Mucosa of descending colon (tissue), 3 donors: ENCODE measurements at regions not wholly inside any gene's neighbourhood (a gene's known extent, or its start where the extent isn't known, plus 50 kb on each side); places are given as distances from the start of the nearest gene placed in this dataset.
"Not testable (repeated sequence)": the region's sequence is repeated elsewhere in the genome, so short reads cannot be mapped to it uniquely, and the experiment has no call there.

Experiments
- ATAC-seq: fragments of 200-7000 bp; cut with Tn5 transposase; one replicate; pipeline ENCODE4 v1.9.1; 2020; ENCODE audit warnings: mild to moderate bottlenecking, moderate library complexity
- DNase-seq, 3 donors: peaks; one replicate each; pipeline ENCODE4 v3.0.0-alpha.2; 2020
- H3K36me3 ChIP-seq: fragments of 200-600 bp; one replicate; pipeline ENCODE4 v1.8.0; 2021; ENCODE audit warnings: low read depth, mild to moderate bottlenecking
- H3K4me1 ChIP-seq: fragments of 200-600 bp; one replicate; pipeline ENCODE4 v1.8.0; 2021; ENCODE audit warnings: low read depth, mild to moderate bottlenecking
- H3K4me3 ChIP-seq: fragments of 200-600 bp; one replicate; pipeline ENCODE4 v1.8.0; 2021; ENCODE audit warnings: mild to moderate bottlenecking
- H3K9me3 ChIP-seq: fragments of 200-600 bp; one replicate; pipeline ENCODE4 v1.8.0; 2021; ENCODE audit warnings: mild to moderate bottlenecking
- intact Hi-C, 2 donors: fragments of 100-400 bp; cut with DNase I in 1 of 2; cut with micrococcal nuclease in 1 of 2; formaldehyde crosslinking; loops; one replicate each; pipeline versions ENCODE4 v1.11.0 to v1.11.1; 2022; cut with DNase I, micrococcal nuclease
- TF ChIP-seq, protein P1 (sequence below): fragments of 200-600 bp; IDR thresholded peaks from one replicate; pipeline ENCODE4 v1.8.0; 2022; ENCODE audit warnings: antibody characterized with exemption, mild to moderate bottlenecking
- donor health status: DM: no; HTN: no; CAD: no; lungs with moderate emphysema.
- donor health status: DM: no; HTN: no; CAD: no.
- donor health status: DM: no; HTN: yes; CAD: no.

DNA sequence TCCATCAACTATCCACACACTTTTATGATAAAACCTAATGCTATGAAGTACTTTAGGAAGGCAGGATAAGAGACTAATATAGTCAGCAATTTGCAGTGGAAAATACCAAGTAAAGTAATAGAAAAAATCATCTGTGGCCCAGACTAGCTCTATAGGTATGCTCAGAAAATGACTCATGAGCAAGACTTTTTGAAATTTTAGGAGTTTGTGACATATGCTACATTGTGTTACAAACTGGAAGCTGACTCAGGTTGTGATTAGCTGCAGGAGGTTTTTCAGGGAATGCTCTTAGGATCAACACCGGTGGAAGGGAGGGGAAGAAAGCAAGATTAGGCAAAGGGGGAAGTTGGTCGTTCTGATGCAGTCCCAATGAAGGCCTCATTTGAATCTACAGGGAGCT, 56.1 kb downstream of the FEZF1 start:
- no peak for ATAC-seq
- no peak overlapping the region for H3K4me3 ChIP-seq
- no peaks in the 10 kb centered on the region for H3K4me1 ChIP-seq
- TF ChIP-seq, protein P1, sequence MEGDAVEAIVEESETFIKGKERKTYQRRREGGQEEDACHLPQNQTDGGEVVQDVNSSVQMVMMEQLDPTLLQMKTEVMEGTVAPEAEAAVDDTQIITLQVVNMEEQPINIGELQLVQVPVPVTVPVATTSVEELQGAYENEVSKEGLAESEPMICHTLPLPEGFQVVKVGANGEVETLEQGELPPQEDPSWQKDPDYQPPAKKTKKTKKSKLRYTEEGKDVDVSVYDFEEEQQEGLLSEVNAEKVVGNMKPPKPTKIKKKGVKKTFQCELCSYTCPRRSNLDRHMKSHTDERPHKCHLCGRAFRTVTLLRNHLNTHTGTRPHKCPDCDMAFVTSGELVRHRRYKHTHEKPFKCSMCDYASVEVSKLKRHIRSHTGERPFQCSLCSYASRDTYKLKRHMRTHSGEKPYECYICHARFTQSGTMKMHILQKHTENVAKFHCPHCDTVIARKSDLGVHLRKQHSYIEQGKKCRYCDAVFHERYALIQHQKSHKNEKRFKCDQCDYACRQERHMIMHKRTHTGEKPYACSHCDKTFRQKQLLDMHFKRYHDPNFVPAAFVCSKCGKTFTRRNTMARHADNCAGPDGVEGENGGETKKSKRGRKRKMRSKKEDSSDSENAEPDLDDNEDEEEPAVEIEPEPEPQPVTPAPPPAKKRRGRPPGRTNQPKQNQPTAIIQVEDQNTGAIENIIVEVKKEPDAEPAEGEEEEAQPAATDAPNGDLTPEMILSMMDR: no peak
- intact Hi-C loops: no loop called here
- no peaks in the 10 kb centered on the region for H3K36me3 ChIP-seq
- H3K9me3 ChIP-seq: no peaks in the 10 kb centered on the region
- no peak for DNase-seq

DNA sequence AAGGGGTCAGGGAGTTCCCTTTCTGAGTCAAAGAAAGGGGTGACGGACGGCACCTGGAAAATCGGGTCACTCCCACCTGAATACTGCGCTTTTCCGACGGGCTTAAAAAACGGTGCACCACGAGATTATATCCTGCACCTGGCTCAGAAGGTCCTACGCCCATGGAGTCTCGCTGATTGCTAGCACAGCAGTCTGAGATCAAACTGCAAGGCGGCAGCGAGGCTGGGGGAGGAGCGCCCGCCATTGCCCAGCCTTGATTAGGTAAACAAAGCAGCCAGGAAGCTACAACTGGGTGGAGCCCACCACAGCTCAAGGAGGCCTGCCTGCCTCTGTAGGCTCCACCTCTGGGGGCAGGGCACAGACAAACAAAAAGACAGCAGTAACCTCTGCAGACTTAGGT, 65.8 kb downstream of the FEZF1 start:
- intact Hi-C loops, H3K4me3 ChIP-seq, H3K36me3 ChIP-seq, H3K4me1 ChIP-seq, H3K9me3 ChIP-seq, ATAC-seq: not testable (repeated sequence)
- DNase-seq: peak; percentile 25 to 52 (median 50)

DNA sequence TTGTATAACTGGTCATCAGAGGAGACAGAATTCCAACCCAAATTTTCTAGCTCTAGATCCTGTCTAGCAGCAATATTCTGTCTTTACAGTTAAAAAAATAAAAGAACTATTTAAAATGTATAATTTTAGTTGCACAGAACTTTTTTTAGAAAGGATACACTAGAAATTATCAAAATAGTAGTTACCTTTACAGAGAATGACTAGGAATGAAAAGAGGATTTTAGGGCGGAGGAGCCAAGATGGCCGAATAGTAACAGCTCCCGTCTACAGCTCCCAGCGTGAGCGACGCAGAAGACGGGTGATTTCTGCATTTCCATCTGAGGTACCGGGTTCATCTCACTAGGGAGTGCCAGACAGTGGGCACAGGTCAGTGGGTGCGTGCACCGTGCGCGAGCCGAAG, 66.3 kb downstream of the FEZF1 start:
- intact Hi-C loops, H3K4me3 ChIP-seq: not testable (repeated sequence)

DNA sequence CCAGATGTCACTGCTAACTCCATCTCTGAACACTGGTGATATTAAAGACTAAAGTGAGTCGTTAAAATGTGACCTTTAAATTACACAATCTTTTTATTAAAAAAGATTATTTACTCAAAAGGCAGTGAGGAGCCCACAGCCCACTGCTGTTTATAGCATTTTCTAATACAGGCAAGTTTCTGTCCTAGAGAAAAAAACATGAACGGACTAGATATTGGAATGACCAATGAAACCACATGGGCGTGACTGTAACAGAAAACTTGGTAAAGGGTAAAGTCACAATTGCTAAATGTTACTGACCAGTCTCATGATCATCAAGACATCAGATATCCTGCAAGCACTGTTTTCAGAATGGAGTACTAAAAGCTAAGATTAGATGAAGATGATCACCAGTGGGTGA, 78.7 kb downstream of the FEZF1 start:
- TF ChIP-seq, protein P1: no peak
- Histone ChIP-seq H3K9me3 (no peaks in the 10 kb centered on the region), H3K4me1 (no peaks in the 10 kb centered on the region), H3K36me3 (no peaks in the 10 kb centered on the region), H3K4me3 (no peak overlapping the region)
- intact Hi-C loops: loop anchor here in 1 of 2 donors (10.0 kb wide), 2 partner anchors 299 to 919 kb away; no protein-coding TSS in a partner anchor
- DNase-seq: no peak
- no peak for ATAC-seq

More for the DNA sequence above, 66.3 kb downstream of the FEZF1 start:
- peak in 1 of 3 donors; percentile 35 for DNase-seq
- ATAC-seq, H3K9me3 ChIP-seq, H3K4me1 ChIP-seq, H3K36me3 ChIP-seq: not testable (repeated sequence)

DNA sequence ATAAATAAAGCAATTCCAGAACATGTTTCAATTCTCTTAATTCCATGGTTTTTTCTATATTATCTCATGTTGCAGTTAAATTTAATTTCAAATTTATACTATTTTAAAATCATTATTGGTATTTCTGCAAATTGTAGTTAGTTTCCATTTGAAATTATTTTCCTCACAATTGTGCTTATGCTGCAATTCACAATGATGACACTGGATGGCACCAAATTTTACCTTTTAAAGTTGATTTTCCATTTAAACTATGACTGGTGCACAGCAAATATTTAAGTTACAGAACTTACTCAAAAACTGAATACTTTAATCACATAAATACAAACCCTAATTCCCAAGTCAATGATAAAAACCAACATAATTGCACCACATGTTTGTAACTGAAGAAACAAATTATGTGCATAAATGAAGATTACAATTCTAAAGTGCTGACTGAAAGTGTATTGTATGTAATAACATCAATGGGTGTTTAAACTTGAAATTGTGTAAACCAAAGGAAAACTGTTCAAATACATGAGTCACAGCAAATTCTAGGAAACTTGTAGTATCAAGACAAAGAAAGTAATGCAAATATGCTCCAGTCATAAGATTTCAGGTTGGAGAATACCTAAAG, 75.3 kb upstream of the AASS start:
- H3K4me3 ChIP-seq: no peak overlapping the region
- intact Hi-C loops: loop anchor here in 1 of 2 donors (10.0 kb wide), 1 partner anchor 935 kb away; no protein-coding TSS in a partner anchor
- ATAC-seq (no peak), DNase-seq (peak in 1 of 3 donors; percentile 19)
- H3K4me1 ChIP-seq: no peaks in the 10 kb centered on the region
- H3K36me3 ChIP-seq: no peaks in the 10 kb centered on the region
- H3K9me3 ChIP-seq: no peaks in the 10 kb centered on the region
- TF ChIP-seq, protein P1: peak; percentile 37

DNA sequence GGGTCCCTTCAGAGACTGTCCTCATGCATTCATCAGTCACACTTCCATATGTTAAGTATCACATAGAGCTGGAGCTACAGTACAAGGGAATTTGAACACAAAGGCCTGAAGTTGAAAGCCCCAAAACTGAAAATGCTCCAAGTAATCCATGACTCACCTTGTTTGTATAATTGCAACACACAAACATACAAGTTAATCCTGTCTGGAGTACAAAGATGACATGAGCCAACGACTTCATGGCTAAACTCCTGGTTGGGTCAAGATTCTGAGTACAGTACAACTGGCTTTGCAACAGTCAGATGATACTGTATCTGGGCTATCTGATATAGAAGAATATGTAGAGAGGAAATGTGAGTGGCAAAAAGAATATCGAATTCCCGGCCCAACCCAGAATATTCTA, 73.1 kb upstream of the AASS start:
- no peaks in the 10 kb centered on the region for H3K36me3 ChIP-seq
- TF ChIP-seq, protein P1: no peak
- intact Hi-C loops: loop anchor here in 1 of 2 donors (10.0 kb wide), 1 partner anchor 938 kb away; no protein-coding TSS in a partner anchor
- ATAC-seq (no peak), DNase-seq (no peak)
- H3K4me3 ChIP-seq: no peak overlapping the region
- H3K9me3 ChIP-seq: no peaks in the 10 kb centered on the region
- no peaks in the 10 kb centered on the region for H3K4me1 ChIP-seq

DNA sequence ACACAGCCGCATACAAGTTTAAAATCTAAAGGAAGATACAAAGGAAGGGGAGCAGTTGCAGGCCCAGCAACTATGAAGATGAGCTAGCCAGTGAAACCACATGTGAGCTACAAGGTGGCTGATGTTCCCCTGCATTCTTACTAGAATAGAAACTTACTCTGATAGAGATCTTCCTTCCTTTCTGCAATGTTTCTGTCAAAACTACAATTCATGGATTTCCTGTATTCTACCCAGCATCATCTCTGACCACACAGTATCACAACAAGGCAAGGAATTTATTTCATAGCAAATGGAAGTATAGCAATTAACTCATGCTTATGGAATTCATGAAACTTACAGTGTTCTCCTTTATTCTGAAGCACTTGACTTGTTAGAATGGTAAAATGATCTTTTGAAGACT, 68.7 kb upstream of the AASS start:
- Histone ChIP-seq H3K4me3 (no peak overlapping the region), H3K9me3 (no peaks in the 10 kb centered on the region), H3K4me1 (no peaks in the 10 kb centered on the region), H3K36me3 (no peaks in the 10 kb centered on the region)
- no peak for ATAC-seq
- no peak for DNase-seq
- TF ChIP-seq, protein P1: no peak
- intact Hi-C loops: loop anchor here in 1 of 2 donors (10.0 kb wide), 1 partner anchor 942 kb away; no protein-coding TSS in a partner anchor
